ENCODE measurements at regions not wholly inside any gene's neighbourhood (a gene's known extent, or its start where the extent isn't known, plus 50 kb on each side); places are given as distances from the start of the nearest gene placed in this dataset.

GRCh38 chr10:62745581-62745980 is 58.9 kb upstream of the ADO start:
- ATAC-seq (ENCODE audit: low read depth): no peak
- Mint-ChIP-seq H3K4me3 (no peak overlapping the region), H3K4me1 (peaks cover 29% of the 10 kb centered on the region), H3K27ac (no peak overlapping the region), H3K9me3 (ENCODE audit: insufficient read depth) (no peaks in the 10 kb centered on the region), H3K27me3 (no peaks in the 10 kb centered on the region)
- Histone ChIP-seq H4K20me1 (ENCODE audit: control insufficient read depth, insufficient read depth, low read length, poor library complexity, severe bottlenecking) (no peaks in the 10 kb centered on the region), H2AFZ (ENCODE audit: insufficient read depth, low read depth, low read length, poor library complexity, severe bottlenecking) (no peak overlapping the region), H3K79me2 (ENCODE audit: control insufficient read depth, insufficient read depth, low read length) (no peaks in the 10 kb centered on the region), H3K36me3 (replicated peaks in 1 of 2; ENCODE audit: control extremely low read depth in 1 of 2, control insufficient read depth in 1 of 2, extremely low read depth in 1 of 2, insufficient read depth in 2 of 2, low read length in 1 of 2) (no peaks in the 10 kb centered on the region), H3K27me3 (replicated peaks in 1 of 4; ENCODE audit: control extremely low read depth in 1 of 4, control insufficient read depth in 3 of 4, insufficient read depth in 4 of 4, low read length in 3 of 4) (no peaks in the 10 kb centered on the region), H3K27ac (ENCODE audit: low read length in 2 of 2) (no peak overlapping the region), H3K4me2 (replicated peaks; ENCODE audit: low read depth, low read length, poor library complexity, severe bottlenecking) (no peak overlapping the region), H3K9ac (ENCODE audit: low read length) (no peak overlapping the region), H3K4me3 (ENCODE audit: control extremely low read depth in 1 of 5, extremely low read depth in 1 of 5, insufficient read depth in 1 of 5, low read depth in 2 of 5, low read length in 4 of 5) (no peak overlapping the region), H3K9me3 (ENCODE audit: control extremely low read depth in 1 of 3, control insufficient read depth in 2 of 3, insufficient read depth in 1 of 3, low read length in 2 of 3) (no peaks in the 10 kb centered on the region), H3K4me1 (ENCODE audit: control insufficient read depth in 2 of 2, insufficient read depth in 2 of 2, low read length in 2 of 2) (peaks cover 20 to 26% of the 10 kb centered on the region in 2 donors)
- no CpG with 5 or more reads among the region's 2 CpGs for WGBS (ENCODE audit: insufficient coverage)
- POLR2A ChIA-PET: no interaction called here
- CTCF ChIA-PET: no interaction called here
- TF ChIP-seq EZH2 (IDR thresholded peaks at IDR 0.05; ENCODE audit: borderline replicate concordance, insufficient read depth, low read depth, low read length, poor library complexity, severe bottlenecking) (no peak), CTCF (IDR thresholded peaks at IDR 0.05) (no peak)
- DNase-seq: no peak
- intact Hi-C loops (cut with micrococcal nuclease): no loop called here

GRCh38 chr10:62746951-62747729 is 57.4 kb upstream of the ADO start:
- peaks cover 20 to 25% of the 10 kb centered on the region in 2 donors for H3K4me1 ChIP-seq (ENCODE audit: control insufficient read depth in 2 of 2, insufficient read depth in 2 of 2, low read length in 2 of 2)
- ATAC-seq (ENCODE audit: low read depth) (no peak), DNase-seq (no peak)
- Mint-ChIP-seq H3K4me1 (peaks cover 27% of the 10 kb centered on the region), H3K9me3 (ENCODE audit: insufficient read depth) (no peaks in the 10 kb centered on the region), H3K4me3 (no peak overlapping the region), H3K27ac (no peak overlapping the region), H3K27me3 (no peaks in the 10 kb centered on the region)
- H3K9me3 ChIP-seq (ENCODE audit: control extremely low read depth in 1 of 3, control insufficient read depth in 2 of 3, insufficient read depth in 1 of 3, low read length in 2 of 3): no peaks in the 10 kb centered on the region
- no peaks in the 10 kb centered on the region for H3K27me3 ChIP-seq (replicated peaks in 1 of 4; ENCODE audit: control extremely low read depth in 1 of 4, control insufficient read depth in 3 of 4, insufficient read depth in 4 of 4, low read length in 3 of 4)
- H3K27ac ChIP-seq (ENCODE audit: low read length in 2 of 2): no peak overlapping the region
- no peak overlapping the region for H3K9ac ChIP-seq (ENCODE audit: low read length)
- ChIA-PET POLR2A (no interaction called here), CTCF (no interaction called here)
- WGBS (ENCODE audit: insufficient coverage): 94% methylated on average over 2 of the region's 3 CpGs
- no peaks in the 10 kb centered on the region for H4K20me1 ChIP-seq (ENCODE audit: control insufficient read depth, insufficient read depth, low read length, poor library complexity, severe bottlenecking)
- no peaks in the 10 kb centered on the region for H3K36me3 ChIP-seq (replicated peaks in 1 of 2; ENCODE audit: control extremely low read depth in 1 of 2, control insufficient read depth in 1 of 2, extremely low read depth in 1 of 2, insufficient read depth in 2 of 2, low read length in 1 of 2)
- H3K4me2 ChIP-seq (replicated peaks; ENCODE audit: low read depth, low read length, poor library complexity, severe bottlenecking): no peak overlapping the region
- H3K79me2 ChIP-seq (ENCODE audit: control insufficient read depth, insufficient read depth, low read length): no peaks in the 10 kb centered on the region
- intact Hi-C loops (cut with micrococcal nuclease): no loop called here
- no peak overlapping the region for H3K4me3 ChIP-seq (ENCODE audit: control extremely low read depth in 1 of 5, extremely low read depth in 1 of 5, insufficient read depth in 1 of 5, low read depth in 2 of 5, low read length in 4 of 5)
- TF ChIP-seq EZH2 (IDR thresholded peaks at IDR 0.05; ENCODE audit: borderline replicate concordance, insufficient read depth, low read depth, low read length, poor library complexity, severe bottlenecking): no peak
- TF ChIP-seq CTCF (IDR thresholded peaks at IDR 0.05): no peak
- H2AFZ ChIP-seq (ENCODE audit: insufficient read depth, low read depth, low read length, poor library complexity, severe bottlenecking): no peak overlapping the region
